ENCODE measurements at regions not wholly inside any gene's neighbourhood (a gene's known extent, or its start where the extent isn't known, plus 50 kb on each side); places are given as distances from the start of the nearest gene placed in this dataset.

DNA sequence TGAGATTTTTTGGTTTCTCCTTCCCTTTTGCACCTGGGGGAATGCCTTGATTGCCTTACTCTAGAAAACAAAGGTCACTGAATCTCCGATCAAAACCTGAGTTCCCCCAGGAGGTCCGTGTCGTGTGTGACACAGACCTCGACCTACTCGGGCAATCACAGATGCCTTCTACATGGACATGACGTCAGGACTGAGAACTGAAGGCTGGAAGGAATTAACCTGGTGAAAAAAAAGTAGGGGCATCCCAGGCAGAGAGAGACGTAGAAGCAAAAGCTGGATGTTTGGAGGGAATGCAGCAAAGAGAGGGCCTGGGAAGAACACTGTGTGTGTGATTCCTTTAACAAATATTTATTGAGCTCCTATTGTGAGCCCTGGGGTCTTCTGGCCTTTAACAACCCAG lies 178.0 kb downstream of the PRDM2 start:
- TF ChIP-seq, protein P1, sequence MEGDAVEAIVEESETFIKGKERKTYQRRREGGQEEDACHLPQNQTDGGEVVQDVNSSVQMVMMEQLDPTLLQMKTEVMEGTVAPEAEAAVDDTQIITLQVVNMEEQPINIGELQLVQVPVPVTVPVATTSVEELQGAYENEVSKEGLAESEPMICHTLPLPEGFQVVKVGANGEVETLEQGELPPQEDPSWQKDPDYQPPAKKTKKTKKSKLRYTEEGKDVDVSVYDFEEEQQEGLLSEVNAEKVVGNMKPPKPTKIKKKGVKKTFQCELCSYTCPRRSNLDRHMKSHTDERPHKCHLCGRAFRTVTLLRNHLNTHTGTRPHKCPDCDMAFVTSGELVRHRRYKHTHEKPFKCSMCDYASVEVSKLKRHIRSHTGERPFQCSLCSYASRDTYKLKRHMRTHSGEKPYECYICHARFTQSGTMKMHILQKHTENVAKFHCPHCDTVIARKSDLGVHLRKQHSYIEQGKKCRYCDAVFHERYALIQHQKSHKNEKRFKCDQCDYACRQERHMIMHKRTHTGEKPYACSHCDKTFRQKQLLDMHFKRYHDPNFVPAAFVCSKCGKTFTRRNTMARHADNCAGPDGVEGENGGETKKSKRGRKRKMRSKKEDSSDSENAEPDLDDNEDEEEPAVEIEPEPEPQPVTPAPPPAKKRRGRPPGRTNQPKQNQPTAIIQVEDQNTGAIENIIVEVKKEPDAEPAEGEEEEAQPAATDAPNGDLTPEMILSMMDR (IDR thresholded peaks at IDR 0.05): no peak
- no peaks in the 10 kb centered on the region for H3K4me1 ChIP-seq
- H3K79me2 ChIP-seq: no peaks in the 10 kb centered on the region

DNA sequence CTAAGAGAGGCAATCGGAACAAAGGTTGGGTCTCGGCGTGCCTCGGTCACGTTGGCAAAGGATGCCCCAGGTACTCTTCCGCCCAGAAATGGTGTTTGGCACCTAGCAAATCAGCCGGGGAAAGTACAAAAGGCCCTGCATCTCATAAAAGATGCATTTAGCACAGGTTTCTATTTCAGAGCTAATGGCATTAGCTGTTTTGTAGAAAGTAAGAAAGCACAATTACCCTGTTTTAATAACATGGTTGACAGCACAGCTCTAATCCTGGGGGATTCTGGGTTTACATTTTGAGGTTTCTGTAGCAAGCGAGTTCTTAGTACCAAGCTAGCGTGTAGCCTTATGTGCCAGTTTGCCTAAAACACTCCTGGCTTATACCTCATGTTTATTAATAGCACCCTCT lies 178.5 kb downstream of the PRDM2 start:
- Histone ChIP-seq H3K4me2 (ENCODE audit: low read length) (no peak overlapping the region), H3K9ac (no peak overlapping the region), H3K36me3 (ENCODE audit: control insufficient read depth, insufficient read depth, low read length) (no peaks in the 10 kb centered on the region), H3K4me3 (ENCODE audit: low read depth, low read length) (no peak overlapping the region), H3K4me1 (no peaks in the 10 kb centered on the region), H3K27ac (no peak overlapping the region), H3K79me2 (no peaks in the 10 kb centered on the region), H2AFZ (no peak overlapping the region), H3K9me3 (ENCODE audit: control insufficient read depth, low read length) (no peaks in the 10 kb centered on the region), H3K27me3 (ENCODE audit: control insufficient read depth, insufficient read depth, low read length) (no peaks in the 10 kb centered on the region)
- TF ChIP-seq, protein P1 (IDR thresholded peaks at IDR 0.05): no peak

More for the DNA sequence above, 178.0 kb downstream of the PRDM2 start:
- H3K4me2 ChIP-seq (ENCODE audit: low read length): no peak overlapping the region
- H3K27me3 ChIP-seq (ENCODE audit: control insufficient read depth, insufficient read depth, low read length): no peaks in the 10 kb centered on the region
- no peak overlapping the region for H3K9ac ChIP-seq
- H3K36me3 ChIP-seq (ENCODE audit: control insufficient read depth, insufficient read depth, low read length): no peaks in the 10 kb centered on the region
- H3K27ac ChIP-seq: no peak overlapping the region
- H3K9me3 ChIP-seq (ENCODE audit: control insufficient read depth, low read length): no peaks in the 10 kb centered on the region
- no peak overlapping the region for H2AFZ ChIP-seq
- H3K4me3 ChIP-seq (ENCODE audit: low read depth, low read length): no peak overlapping the region

DNA sequence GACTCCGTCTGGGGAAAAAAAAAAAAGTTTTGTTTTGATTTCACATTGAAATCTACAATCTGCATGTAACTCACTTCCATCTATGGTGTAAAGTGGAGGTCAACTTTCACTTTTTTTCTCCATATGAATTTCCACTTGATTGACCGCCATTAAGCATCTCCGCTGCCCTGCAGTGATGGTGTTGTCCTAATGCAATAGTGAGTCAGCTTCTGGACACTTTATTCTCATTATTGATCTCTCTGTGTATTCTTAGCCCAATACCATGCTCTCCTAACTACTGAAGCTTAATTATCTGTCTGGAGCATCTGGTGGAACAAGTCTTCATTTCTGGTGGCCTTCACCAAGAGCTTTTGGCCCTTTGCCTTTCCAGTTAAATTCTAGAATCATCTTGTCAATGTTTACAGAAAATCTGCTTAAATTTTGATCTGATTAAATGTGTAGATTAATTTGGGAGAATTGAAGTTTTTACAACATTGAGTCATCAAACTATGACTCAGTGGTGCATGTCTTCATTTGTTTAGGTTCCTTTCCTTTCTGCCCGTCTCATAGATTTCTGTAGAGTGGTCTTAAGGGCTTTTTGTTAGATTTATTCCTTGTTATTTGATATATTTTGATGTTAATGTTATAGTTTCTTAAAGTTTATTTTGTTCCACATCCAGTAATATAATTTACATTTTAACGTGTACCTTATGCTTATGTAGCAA lies 181.5 kb downstream of the PRDM2 start:
- Histone ChIP-seq H3K27me3 (ENCODE audit: control insufficient read depth, insufficient read depth, low read length) (no peaks in the 10 kb centered on the region), H3K9me3 (ENCODE audit: control insufficient read depth, low read length) (no peaks in the 10 kb centered on the region), H3K4me3 (ENCODE audit: low read depth, low read length) (no peak overlapping the region), H3K9ac (no peak overlapping the region), H3K4me2 (ENCODE audit: low read length) (no peak overlapping the region), H2AFZ (no peak overlapping the region), H3K36me3 (ENCODE audit: control insufficient read depth, insufficient read depth, low read length) (no peaks in the 10 kb centered on the region), H3K4me1 (no peaks in the 10 kb centered on the region), H3K79me2 (no peaks in the 10 kb centered on the region), H3K27ac (no peak overlapping the region)
- TF ChIP-seq, protein P1 (IDR thresholded peaks at IDR 0.05): no peak

DNA sequence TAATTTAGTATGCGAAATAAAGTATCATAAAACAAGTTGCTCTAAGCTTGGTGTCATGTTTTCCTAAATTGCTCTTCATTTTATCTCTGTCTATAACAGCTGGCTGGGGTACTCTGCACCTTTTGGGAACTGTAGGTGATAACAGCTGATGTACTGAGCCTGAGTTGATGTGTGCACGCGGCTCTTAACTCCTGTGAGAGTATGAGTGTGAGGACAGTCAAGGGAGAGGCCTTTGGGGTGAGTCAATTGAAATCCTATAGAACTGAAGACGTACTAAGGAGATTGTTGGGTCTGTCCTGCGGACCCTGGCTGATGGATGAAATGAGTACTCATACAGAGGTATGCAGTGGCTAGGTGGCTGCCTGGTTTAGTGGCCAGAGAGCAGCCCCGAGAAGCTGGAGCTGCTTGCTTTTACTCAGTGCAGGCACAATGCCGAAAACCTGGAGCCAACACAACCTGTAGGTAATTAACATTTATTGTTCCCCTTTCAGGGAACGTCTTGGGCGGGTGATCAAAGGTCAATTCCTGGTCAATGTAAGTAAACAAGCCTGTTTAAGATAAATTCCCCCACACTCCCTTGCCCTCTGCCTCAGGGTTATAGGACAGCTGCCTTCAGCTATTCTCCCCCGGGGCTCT lies 188.5 kb downstream of the PRDM2 start:
- Histone ChIP-seq H3K27me3 (ENCODE audit: control insufficient read depth, insufficient read depth, low read length) (peaks cover 4% of the 10 kb centered on the region), H3K4me2 (ENCODE audit: low read length) (no peak overlapping the region), H3K27ac (no peak overlapping the region), H3K9me3 (ENCODE audit: control insufficient read depth, low read length) (no peaks in the 10 kb centered on the region), H3K4me1 (no peaks in the 10 kb centered on the region), H3K4me3 (ENCODE audit: low read depth, low read length) (no peak overlapping the region), H3K9ac (no peak overlapping the region), H3K79me2 (no peaks in the 10 kb centered on the region), H3K36me3 (ENCODE audit: control insufficient read depth, insufficient read depth, low read length) (no peaks in the 10 kb centered on the region), H2AFZ (no peak overlapping the region)
- TF ChIP-seq, protein P1 (IDR thresholded peaks at IDR 0.05): no peak

DNA sequence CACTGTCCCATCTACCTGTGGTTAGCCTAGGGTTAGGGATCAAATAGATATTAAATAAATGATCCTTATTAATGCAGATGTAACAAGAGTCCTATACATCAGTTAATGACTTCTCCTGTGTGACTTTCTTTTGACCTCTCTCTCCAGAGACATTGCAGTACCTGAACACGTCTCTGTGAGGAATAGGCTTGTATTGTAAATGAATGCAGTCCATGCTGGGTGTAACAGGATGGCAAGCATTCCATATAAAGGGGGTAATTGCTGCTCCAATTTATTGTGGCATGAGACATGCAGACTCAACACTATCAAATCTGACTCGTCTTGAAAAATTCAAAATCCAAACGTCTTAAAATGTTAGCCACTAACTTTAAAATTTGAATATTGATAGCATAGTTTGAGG lies 189.5 kb downstream of the PRDM2 start:
- H2AFZ ChIP-seq: no peak overlapping the region
- peaks cover 4% of the 10 kb centered on the region for H3K27me3 ChIP-seq (ENCODE audit: control insufficient read depth, insufficient read depth, low read length)

More for the DNA sequence above, 189.5 kb downstream of the PRDM2 start:
- Histone ChIP-seq H3K4me2 (ENCODE audit: low read length) (no peak overlapping the region), H3K27ac (no peak overlapping the region), H3K79me2 (no peaks in the 10 kb centered on the region), H3K4me1 (no peaks in the 10 kb centered on the region), H3K9ac (no peak overlapping the region), H3K4me3 (ENCODE audit: low read depth, low read length) (no peak overlapping the region), H3K9me3 (ENCODE audit: control insufficient read depth, low read length) (no peaks in the 10 kb centered on the region), H3K36me3 (ENCODE audit: control insufficient read depth, insufficient read depth, low read length) (no peaks in the 10 kb centered on the region)
- TF ChIP-seq, protein P1 (IDR thresholded peaks at IDR 0.05): no peak

Data from parathyroid adenoma (tissue), 2 donors.